ENCODE measurements at regions not wholly inside any gene's neighbourhood (a gene's known extent, or its start where the extent isn't known, plus 50 kb on each side); places are given as distances from the start of the nearest gene placed in this dataset.

- TF ChIP-seq CTCF (IDR thresholded peaks at IDR 0.05; ENCODE audit: partially characterized antibody, unreplicated experiment), result no peak
- Mint-ChIP-seq H3K4me1 (ENCODE audit: low read depth, unreplicated experiment) (peaks cover 19% of the 10 kb centered on the region), H3K27ac (ENCODE audit: unreplicated experiment) (peak overlapping the region; percentile 71), H3K4me3 (ENCODE audit: unreplicated experiment) (peak overlapping the region; percentile 7), H3K27me3 (ENCODE audit: unreplicated experiment) (peaks cover 6% of the 10 kb centered on the region), H3K36me3 (ENCODE audit: unreplicated experiment) (no peaks in the 10 kb centered on the region), H3K9me3 (ENCODE audit: unreplicated experiment) (peaks cover 16% of the 10 kb centered on the region)
- no peak for DNase-seq
These were observed 51.2 kb upstream of the PRR20G start for GRCh38 chr3:127339016-127339415.

- no peak overlapping the region for H3K4me3 Mint-ChIP-seq (ENCODE audit: unreplicated experiment)
- peaks cover 6% of the 10 kb centered on the region for H3K27me3 Mint-ChIP-seq (ENCODE audit: unreplicated experiment)
- no peak for TF ChIP-seq CTCF (IDR thresholded peaks at IDR 0.05; ENCODE audit: partially characterized antibody, unreplicated experiment)
- H3K4me1 Mint-ChIP-seq (ENCODE audit: low read depth, unreplicated experiment), result peaks cover 19% of the 10 kb centered on the region
- no peak overlapping the region for H3K27ac Mint-ChIP-seq (ENCODE audit: unreplicated experiment)
- no peak for DNase-seq
- peaks cover 16% of the 10 kb centered on the region for H3K9me3 Mint-ChIP-seq (ENCODE audit: unreplicated experiment)
- no peaks in the 10 kb centered on the region for H3K36me3 Mint-ChIP-seq (ENCODE audit: unreplicated experiment)
These were observed 50.2 kb upstream of the PRR20G start for GRCh38 chr3:127337911-127338531.
